GM21529 (cell line): ENCODE measurements at regions not wholly inside any gene's neighbourhood (a gene's known extent, or its start where the extent isn't known, plus 50 kb on each side); places are given as distances from the start of the nearest gene placed in this dataset.

ENCODE experiments used
- ATAC-seq: cut with Tn5 transposase; IDR thresholded peaks from one replicate; pipeline ENCODE4 v1.9.1; 2021; ENCODE audit not compliant: unreplicated experiment

DNA sequence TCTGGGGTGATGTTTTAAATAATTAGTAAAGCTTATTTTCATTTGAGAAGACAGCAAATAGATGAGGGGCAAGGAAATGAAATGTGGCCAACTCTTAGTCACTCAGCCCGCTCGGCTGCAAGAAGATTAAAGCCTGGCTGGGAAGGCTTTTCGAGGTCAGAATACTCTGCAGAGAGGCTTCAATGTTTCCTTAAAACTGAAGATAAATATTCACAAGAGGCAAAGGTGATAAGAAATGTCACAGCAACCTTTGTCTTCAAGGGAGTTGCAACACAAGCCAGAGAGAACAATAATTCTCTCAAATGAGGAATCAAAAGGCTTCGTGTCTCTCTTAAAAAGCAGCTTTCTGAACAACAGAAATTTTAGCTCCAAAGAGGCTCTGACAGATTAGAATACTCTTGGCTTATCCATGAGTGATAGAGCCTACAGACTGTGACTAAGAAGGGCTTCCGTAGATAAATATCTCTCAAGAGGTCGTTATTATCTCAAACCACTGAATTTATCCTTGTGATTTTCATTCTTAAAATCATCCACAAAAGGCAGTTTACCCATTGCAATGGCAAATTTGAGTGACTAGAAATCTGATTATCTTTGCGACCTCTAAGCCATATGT is 92.5 kb downstream of the KLF6 start:
- ATAC-seq = no peak

- ATAC-seq = no peak
Observed at GRCh38 chr10:3691482-3691881, 93.5 kb downstream of the KLF6 start.

- ATAC-seq = no peak
Observed at GRCh38 chr10:3689871-3690510, 95.0 kb downstream of the KLF6 start.

DNA sequence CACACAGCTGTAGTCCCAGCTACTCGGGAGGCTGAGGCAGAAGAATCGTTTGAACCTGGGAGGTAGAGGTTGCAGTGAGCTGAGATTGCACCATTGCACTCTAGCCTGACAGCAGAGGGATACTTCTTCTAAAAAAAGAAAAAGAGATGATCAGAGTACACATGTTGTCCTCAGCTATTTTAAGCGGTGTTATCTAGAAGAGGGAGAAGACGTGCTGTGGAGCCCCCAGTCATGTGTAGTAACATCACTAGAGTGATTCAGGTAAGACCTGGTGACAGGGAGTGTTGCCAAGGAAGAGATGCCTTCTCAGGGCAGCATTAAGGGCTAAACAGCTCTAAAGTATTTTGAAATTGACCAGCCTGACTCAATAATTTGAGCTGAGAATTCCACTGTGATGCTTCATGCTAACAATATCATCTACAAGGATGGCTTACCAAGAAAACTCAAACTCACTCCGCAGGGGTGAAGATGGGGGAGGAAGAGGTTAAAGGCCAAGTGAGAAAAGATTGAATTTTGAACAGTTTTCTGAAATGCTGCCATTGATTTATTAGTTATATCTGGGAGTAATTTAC is 97.4 kb downstream of the KLF6 start:
- no peak for ATAC-seq

DNA sequence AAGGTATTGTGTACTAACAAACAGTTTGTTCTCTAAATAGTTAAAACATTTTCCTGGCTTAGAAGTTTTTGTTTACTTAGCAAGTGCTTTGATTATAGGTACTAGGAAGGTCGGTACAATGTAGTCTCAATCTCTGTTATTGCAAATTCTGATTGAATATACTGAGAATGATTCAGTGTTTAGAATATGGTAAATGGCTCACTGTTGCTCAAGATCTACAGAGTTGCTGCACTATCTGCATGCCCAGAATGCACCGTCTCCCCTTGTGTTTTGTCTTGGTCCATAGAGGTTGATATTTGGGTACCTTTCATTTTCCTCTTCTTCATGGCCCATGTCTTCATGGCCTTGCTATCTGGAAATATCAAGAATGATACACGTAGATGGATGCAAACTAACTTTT is 99.6 kb downstream of the KLF6 start:
- no peak for ATAC-seq

DNA sequence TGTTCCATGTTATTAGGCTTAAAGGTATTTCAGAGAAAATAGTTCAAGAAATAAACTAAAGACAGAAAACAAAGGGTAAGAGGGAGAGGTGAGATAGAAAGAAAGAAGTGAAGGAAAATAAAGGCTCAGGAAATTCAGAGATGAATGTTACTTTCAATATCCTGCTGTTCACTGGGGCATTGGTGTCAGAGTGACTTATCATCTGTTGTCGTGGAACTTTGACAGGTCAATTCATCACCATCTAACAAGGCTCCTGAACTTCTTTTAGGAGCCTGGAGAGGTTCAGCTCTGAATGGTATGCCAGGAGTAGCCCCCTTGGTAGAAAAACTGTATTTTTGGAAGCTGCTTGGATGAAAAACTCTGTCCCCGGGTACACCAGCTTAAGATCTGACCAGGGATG is 100.1 kb downstream of the KLF6 start:
- no peak for ATAC-seq

GRCh38 chr10:3683560-3683959 is 101.4 kb downstream of the KLF6 start:
- no peak for ATAC-seq

DNA sequence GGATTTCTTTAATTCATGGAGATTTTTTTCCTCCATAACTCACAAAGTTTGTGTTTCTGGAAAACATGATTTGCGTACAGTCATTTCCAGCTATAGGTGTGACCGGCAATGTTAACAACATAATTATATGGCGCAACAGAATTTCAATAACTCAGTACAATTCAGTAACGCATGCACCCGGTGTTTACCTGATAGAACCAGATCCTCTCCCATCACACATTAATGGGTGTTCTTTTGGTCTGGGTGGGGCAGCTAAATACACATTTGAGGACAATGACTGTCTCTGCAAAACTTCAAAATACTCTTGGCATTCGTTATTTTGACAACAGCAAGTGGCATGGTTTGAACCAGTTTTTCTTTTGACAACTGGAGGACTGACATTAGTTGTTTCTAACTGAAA is 102.3 kb downstream of the KLF6 start:
- no peak for ATAC-seq

DNA sequence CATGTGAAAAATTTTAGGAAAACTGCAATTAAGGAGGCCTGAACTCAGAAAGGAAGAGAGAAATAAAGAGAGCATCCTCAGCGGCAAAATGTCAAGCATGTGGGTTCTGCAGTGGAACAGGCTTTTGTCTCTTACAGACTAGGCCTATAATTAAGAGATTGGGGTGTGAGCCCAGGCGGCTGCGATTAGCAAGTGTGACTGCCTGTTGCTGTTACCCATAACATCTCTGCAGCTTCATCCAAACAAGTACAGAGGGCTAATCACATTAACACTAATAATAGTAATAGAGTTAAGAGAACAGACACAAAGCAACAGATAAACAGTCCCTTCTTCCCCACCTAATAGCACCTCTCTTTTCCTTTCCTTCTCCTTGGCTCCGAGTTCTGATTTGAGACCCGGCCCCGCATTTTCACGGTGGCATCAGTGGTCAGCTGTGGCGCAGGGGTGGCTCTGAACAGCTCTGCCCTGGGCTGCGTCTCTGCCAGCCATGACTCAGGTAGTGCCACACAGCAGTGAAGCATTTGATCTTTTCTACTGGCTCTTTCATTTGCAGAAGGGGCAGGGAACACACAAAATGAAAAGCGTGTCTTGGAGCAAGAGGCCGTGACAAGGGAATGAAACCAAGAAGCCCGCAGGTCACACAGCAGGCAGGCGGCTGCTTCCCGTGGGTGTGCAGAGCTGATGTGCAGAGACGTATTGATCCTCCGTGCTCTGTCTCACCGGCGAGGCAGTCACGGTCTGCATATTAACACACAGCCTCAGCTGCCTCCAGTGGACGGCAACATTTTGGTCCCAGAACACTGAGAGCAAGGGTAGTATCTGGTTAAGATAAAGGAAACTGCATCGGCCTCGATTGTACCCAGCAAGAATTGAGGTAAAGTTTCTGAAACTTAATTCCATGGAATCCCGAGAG is 103.1 kb downstream of the KLF6 start:
- ATAC-seq = no peak

DNA sequence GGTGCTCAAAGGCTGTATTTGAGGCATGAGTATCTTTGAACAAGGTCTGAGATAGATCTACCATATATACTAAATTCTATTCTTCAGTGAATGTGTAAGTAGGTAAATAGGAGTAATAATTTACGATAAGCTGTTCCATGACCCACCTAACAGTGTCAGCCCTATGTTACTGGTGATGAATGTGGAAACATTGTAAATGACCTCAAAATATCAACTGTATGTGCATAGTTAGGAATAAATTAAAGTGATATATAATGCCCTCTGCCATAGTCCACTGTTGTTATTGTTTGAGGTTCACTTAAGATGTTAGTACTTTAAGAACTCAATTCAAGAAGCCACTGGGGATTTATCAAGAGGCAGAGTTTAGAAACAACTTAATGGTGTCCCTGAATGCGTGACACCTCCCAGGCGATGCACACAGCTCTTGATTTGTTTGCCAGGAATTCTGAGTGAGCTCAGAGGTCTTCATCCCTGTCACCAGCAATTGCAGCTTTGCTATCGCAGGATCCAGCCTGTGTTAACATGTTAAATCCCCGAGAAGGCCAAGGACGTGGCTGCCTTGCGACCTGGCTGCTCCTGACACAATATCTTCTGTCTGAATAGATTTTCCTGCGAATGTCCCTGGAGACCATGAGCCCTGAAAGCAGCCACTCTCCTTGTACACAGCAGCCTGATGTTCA is 104.9 kb downstream of the KLF6 start:
- ATAC-seq = no peak

- ATAC-seq = no peak
Observed at GRCh38 chr10:3678629-3679227, 106.3 kb downstream of the KLF6 start.

- peak; percentile 64 for ATAC-seq
Observed at GRCh38 chr10:3676564-3676963, 108.4 kb downstream of the KLF6 start.

DNA sequence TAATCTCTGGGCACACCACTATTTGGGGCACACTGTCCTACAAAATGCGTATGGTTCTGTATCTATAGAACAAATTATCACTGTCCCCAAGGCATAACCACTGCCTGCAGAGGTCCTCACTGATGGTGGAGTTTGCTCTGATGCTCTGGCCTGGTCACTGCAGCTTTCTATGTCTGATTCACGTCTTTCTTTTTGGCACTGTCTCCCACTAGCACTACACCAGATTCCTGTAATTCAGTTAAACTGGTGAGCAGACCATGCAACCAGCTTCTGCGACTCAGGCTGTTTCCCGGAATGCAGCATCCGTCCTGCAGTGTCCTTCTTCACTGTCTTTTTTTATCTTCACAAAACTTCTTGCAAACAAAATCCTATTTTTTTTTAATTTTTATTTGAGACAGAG is 112.8 kb downstream of the KLF6 start:
- no peak for ATAC-seq

DNA sequence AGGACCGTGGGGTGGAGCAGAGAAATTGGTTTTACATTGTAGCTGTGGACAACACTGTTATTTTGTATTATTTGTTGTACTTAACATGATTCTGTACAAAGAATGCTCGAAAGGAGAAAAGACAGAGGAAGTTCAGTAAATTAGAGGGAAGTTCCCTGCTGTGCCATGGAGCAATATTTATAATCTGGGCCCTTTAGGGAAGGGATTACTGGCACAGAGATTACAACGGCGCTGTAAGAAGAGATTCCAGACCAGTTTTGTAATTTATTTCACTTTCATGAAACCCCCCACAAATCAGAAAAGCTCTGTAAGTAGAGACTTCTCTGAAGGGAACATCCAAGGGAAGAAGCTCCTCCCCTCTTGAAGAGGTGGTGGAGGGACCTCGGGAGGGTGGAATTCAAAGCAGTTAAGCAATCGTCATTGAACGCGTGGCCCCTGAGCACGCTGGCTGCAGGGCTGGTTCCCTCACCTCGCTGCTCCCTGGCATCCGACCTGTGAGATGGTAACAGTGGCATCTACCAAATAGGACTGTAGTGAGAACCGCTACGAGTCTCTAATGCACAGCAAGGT is 113.5 kb downstream of the KLF6 start:
- no peak for ATAC-seq

DNA sequence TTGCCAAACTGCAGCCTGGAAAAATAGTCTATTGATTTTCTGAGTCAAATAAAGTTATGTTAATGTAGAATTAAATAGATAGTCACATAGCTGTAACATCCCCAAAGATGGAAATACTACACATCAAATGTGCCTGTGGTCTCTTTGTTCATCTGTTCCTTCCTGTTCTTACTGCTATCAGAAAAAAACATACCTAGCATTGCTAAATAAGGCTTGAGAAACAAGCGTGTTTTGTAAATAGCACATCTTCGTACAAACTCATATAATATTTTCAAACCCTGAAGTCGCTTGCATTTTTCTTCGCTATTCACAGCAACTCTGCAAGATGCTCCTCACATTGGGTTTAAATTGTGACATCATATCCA is 116.1 kb downstream of the KLF6 start:
- ATAC-seq = no peak

DNA sequence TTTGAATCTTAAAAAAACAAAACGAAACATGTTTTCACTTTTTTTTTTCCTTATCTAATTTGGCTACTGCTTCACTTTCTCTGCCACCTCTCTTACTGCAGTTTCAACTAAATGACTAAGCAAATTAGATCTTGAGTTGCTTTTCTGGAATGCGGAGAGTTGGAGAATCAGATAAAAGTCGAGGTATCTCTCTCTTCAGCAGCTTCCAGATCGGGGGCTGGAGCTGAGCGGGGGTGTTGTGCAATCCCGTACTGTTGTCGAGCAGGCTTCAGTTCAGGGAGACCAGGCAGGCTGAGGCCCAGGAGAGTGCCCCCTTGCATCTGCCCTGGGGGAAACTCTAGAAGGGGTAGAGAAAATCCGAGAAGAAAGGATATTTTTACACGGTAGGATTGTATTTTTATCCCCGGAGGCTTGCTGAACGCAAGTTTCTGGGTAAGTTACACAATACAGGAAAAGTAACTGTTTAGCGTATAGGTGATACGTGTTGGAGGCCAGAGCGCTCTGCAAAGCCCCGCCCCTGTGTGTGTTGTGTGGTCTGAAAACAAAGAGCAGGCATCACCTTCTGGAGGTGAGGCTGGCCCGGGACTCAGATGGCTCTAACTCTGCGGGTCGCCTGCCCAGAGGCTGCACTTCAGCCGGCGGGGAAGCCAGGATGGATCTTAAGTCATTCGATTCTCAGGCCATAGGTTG is 116.6 kb downstream of the KLF6 start:
- no peak for ATAC-seq

GRCh38 chr10:3666525-3667302 is 118.3 kb downstream of the KLF6 start:
- no peak for ATAC-seq

- no peak for ATAC-seq
Observed at GRCh38 chr10:3665316-3665908, 119.6 kb downstream of the KLF6 start.

DNA sequence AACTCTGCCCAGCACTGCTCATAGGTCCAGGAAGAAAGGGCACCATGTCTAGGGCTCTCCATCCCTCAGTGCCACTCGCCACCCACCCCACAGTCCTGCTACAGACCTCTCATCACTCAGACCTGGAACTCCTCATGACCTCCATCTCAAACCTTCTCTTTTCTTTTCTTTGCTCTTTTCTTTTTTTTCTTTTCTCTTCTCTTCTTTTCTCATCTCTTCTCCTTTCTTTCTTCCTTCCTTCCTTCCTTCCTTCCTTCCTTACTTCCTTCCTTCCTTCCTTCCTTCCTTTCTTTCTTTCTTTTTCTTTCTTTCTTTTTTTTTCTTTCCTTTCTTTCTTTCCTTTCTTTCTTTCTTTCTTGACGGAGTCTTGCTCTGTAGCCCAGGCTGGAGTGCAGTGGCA is 122.2 kb downstream of the KLF6 start:
- ATAC-seq = no peak
